Astrocyte (in vitro differentiated cells and primary cell): ENCODE measurements at regions not wholly inside any gene's neighbourhood (a gene's known extent, or its start where the extent isn't known, plus 50 kb on each side); places are given as distances from the start of the nearest gene placed in this dataset.

ENCODE experiments used
- EZH2 ChIP-seq: IDR thresholded peaks from 2 replicates; pipeline ENCODE4 v1.6.1; 2012; ENCODE audit warnings: mild to moderate bottlenecking, low read length, inconsistent platforms; ENCODE audit not compliant: insufficient read depth
- TF ChIP-seq, protein P1 (sequence below): IDR thresholded peaks from 2 replicates; pipeline ENCODE4 v1.5.1; 2011; ENCODE audit warnings: low read depth, mild to moderate bottlenecking, inconsistent platforms, low read length, moderate library complexity; ENCODE audit not compliant: insufficient read depth

DNA sequence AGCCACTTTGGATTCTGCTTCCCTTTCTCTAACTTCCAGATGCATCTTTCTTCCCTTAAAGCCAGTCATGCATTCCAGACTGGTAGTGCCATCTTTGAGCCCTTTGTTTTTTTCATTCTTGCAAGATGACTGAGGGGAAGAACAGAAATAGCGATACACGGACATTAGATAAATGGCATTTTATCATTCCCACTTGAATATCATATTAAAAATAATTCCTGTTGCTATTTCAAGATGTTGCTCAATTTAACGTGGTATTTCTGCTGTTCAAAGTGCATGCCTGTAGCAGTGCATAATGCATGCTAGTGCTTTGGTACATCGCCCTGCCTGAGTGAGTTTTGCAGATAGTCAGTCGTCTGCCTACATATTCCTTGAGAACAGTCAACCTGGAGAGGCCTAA, 140.6 kb upstream of the FRY start:
- TF ChIP-seq, protein P1, sequence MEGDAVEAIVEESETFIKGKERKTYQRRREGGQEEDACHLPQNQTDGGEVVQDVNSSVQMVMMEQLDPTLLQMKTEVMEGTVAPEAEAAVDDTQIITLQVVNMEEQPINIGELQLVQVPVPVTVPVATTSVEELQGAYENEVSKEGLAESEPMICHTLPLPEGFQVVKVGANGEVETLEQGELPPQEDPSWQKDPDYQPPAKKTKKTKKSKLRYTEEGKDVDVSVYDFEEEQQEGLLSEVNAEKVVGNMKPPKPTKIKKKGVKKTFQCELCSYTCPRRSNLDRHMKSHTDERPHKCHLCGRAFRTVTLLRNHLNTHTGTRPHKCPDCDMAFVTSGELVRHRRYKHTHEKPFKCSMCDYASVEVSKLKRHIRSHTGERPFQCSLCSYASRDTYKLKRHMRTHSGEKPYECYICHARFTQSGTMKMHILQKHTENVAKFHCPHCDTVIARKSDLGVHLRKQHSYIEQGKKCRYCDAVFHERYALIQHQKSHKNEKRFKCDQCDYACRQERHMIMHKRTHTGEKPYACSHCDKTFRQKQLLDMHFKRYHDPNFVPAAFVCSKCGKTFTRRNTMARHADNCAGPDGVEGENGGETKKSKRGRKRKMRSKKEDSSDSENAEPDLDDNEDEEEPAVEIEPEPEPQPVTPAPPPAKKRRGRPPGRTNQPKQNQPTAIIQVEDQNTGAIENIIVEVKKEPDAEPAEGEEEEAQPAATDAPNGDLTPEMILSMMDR: no peak
- no peak for TF ChIP-seq EZH2
